PFSK-1 (cell line): ENCODE measurements at regions not wholly inside any gene's neighbourhood (a gene's known extent, or its start where the extent isn't known, plus 50 kb on each side); places are given as distances from the start of the nearest gene placed in this dataset.

ENCODE experiments used
- FOXP2 ChIP-seq: optimal IDR thresholded peaks from 2 replicates; pipeline ENCODE3; 2011; ENCODE audit warnings: borderline replicate concordance, control low read depth, inconsistent platforms; ENCODE audit not compliant: insufficient read depth; ENCODE audit errors: extremely low read length, extremely low read depth
- POLR2AphosphoS5 ChIP-seq: IDR thresholded peaks from 2 replicates; pipeline ENCODE4 v1.6.1; 2012; ENCODE audit warnings: low read depth, mild to moderate bottlenecking, control low read depth, low read length, moderate library complexity
- SIN3A ChIP-seq: IDR thresholded peaks from 2 replicates; pipeline ENCODE4 v1.6.1; 2012; ENCODE audit warnings: mild to moderate bottlenecking, low read length, moderate library complexity, borderline replicate concordance; ENCODE audit not compliant: insufficient read depth
- TAF1 ChIP-seq: IDR thresholded peaks from 2 replicates; pipeline ENCODE4 v1.6.1; 2012; ENCODE audit warnings: low read length, control low read depth, borderline replicate concordance; ENCODE audit not compliant: insufficient read depth
- TF ChIP-seq, protein P1 (sequence below), 2 experiments: IDR thresholded peaks; 2 replicates each; pipeline versions ENCODE4 v1.6.1 to v1.8.0; 2011 to 2012; ENCODE audit warnings: low read depth in 2 of 2, low read length in 2 of 2, control low read depth in 1 of 2, inconsistent platforms in 1 of 2, mild to moderate bottlenecking in 1 of 2, moderate library complexity in 1 of 2; ENCODE audit not compliant: insufficient read depth in 1 of 2

DNA sequence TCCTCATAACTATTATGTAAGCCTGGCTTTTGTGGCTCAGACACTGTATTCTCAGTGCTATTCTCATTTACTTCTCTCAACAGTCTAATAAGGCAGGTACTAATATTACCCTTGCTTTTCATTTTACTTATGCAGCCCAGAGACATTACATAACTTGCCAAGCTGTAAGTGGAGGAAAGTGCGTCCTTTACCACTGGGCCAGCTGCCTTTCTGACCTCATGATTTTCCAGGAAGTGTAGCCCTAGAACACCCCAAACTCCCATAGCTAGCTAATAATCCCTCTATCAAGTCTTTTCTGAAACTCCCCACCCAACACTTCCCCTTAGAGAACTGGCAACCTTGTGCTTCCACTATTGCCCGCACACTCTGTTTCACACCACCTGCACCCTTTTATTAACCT is 192.9 kb upstream of the HMHB1 start:
- no peak for TF ChIP-seq SIN3A
- TF ChIP-seq, protein P1, sequence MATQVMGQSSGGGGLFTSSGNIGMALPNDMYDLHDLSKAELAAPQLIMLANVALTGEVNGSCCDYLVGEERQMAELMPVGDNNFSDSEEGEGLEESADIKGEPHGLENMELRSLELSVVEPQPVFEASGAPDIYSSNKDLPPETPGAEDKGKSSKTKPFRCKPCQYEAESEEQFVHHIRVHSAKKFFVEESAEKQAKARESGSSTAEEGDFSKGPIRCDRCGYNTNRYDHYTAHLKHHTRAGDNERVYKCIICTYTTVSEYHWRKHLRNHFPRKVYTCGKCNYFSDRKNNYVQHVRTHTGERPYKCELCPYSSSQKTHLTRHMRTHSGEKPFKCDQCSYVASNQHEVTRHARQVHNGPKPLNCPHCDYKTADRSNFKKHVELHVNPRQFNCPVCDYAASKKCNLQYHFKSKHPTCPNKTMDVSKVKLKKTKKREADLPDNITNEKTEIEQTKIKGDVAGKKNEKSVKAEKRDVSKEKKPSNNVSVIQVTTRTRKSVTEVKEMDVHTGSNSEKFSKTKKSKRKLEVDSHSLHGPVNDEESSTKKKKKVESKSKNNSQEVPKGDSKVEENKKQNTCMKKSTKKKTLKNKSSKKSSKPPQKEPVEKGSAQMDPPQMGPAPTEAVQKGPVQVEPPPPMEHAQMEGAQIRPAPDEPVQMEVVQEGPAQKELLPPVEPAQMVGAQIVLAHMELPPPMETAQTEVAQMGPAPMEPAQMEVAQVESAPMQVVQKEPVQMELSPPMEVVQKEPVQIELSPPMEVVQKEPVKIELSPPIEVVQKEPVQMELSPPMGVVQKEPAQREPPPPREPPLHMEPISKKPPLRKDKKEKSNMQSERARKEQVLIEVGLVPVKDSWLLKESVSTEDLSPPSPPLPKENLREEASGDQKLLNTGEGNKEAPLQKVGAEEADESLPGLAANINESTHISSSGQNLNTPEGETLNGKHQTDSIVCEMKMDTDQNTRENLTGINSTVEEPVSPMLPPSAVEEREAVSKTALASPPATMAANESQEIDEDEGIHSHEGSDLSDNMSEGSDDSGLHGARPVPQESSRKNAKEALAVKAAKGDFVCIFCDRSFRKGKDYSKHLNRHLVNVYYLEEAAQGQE (IDR thresholded peaks at IDR 0.05; ENCODE audit: insufficient read depth in 1 of 2, low read depth in 2 of 2, low read length in 2 of 2), result no peak
- no peak for TF ChIP-seq POLR2AphosphoS5
- no peak for TF ChIP-seq FOXP2
- no peak for TF ChIP-seq TAF1

DNA sequence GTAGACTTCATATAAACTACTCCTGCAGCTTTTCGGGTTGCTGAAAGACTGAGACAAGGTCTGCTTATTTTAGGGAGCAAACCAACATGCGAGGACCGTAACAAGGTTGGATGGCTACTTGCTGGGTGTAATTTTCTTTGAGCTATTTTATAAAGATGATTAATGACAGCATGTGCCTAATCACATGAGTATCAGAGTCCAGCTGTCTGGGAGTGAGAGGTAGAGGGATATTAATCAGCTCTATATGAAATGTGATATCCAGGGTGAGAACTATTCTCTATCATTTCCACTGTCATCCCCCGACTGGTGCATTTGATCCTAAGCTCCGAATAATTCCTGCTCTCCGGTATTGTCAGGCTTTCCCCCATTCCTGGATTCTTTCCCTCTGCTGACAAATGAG is 193.8 kb upstream of the HMHB1 start:
- no peak for TF ChIP-seq POLR2AphosphoS5

DNA sequence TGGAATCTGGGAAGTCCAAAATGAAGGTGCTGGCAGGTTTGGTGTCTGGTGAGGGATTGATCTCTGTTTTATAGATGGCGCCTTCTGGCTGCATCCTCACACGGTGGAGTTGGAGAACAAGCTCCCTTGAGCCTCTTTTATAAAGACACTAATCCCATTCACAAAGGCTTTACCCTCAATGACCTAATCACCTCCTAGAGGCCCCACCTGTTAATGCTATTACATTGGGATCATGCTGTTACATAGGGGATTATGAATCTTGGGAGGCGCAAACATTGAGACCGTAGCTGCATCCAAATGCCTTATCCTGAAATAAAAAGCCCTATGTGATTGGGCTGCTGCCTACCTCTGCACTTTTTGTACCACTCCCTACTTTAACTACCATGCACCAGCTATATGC is 197.1 kb upstream of the HMHB1 start:
- TF ChIP-seq SIN3A, result no peak
- TF ChIP-seq POLR2AphosphoS5, result no peak

DNA sequence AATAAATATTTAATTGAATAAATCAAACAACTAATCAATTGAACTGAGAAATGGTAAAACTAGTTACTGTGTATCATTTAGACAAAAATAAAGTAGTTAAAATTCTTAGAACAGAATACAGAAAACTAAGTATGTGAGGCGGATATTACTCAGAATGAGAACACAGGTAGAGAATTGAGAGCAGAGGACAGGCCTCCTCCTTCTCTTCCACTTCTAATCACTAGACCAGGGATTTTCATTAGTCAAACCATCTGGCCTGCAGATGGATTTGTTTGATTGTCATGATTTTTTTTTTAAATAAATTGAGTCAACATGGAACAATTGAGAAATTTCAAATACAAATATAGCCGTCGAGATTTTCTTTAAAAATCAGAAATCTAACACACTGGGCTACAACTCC is 198.6 kb upstream of the HMHB1 start:
- TF ChIP-seq, protein P1 (IDR thresholded peaks at IDR 0.05; ENCODE audit: insufficient read depth in 1 of 2, low read depth in 2 of 2, low read length in 2 of 2), result no peak
- TF ChIP-seq SIN3A (no peak), POLR2AphosphoS5 (no peak), TAF1 (no peak), FOXP2 (no peak)

DNA sequence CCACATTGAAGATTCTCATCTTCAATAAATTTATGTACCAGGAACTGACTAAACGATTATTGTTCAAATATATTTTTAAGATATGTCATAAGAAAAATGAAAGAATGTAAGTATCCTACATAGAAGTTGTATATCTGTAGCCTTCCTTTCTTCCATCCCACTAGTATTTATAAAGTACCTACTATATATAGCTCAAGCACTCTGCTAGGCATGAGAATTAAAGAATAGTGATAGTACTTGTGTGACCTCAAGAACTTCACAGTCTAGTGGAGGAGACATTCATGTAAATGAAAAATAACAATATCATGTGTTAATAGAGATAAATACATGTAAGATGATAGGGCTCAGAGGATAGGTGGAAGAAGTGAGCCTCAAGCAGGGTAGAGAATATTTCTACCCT is 201.0 kb upstream of the HMHB1 start:
- TF ChIP-seq FOXP2 (no peak), TAF1 (no peak), SIN3A (no peak), POLR2AphosphoS5 (no peak)
- TF ChIP-seq, protein P1 (IDR thresholded peaks at IDR 0.05; ENCODE audit: insufficient read depth in 1 of 2, low read depth in 2 of 2, low read length in 2 of 2), result no peak

DNA sequence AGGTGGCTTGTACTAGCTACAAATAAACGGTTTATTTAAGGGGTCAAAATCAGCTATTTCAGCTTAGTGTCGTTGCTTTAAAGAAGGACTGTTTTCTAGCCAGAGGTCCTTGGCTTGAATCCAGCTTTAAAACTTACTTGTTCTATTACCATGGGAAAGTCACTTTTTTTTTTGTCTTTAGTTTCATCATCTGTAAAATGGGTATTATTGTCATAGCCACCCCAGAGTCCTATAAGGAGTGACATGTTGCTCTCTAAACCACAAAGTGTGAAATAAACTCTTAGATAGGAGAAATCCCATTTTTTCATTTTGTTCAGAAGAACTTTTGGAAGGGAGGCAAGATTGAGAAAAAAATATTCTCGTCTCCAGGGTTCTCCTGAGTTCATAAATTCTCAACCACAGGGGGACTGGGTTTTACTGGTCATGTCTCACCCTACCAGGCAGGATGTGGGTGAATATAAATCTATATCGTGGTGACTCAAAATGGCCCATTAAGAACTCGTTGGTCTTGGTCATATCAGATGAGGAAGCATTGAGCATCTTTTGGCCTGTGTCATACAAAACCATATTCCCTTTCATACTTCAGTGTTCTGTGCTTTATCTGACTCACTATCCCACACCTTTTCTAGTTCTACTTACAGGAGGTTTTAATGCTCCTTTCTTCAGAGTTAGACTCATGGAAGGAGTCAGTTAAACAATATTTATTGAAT is 202.7 kb upstream of the NR3C1 start:
- TF ChIP-seq TAF1, result no peak
- TF ChIP-seq POLR2AphosphoS5, result no peak
- TF ChIP-seq, protein P1 (IDR thresholded peaks at IDR 0.05; ENCODE audit: insufficient read depth in 1 of 2, low read depth in 2 of 2, low read length in 2 of 2), result no peak
- TF ChIP-seq FOXP2, result no peak
- TF ChIP-seq SIN3A, result no peak
